Stimulated activated CD8-positive, alpha-beta memory T cell treated with anti-CD3 and anti-CD28 coated beads, Interleukin-15, amount 100 ng/mL, for 48 hours (primary cell): ENCODE measurements at regions not wholly inside any gene's neighbourhood (a gene's known extent, or its start where the extent isn't known, plus 50 kb on each side); places are given as distances from the start of the nearest gene placed in this dataset.

Source experiments
- DNase-seq, 2 donors: peaks; one replicate each; pipeline ENCODE4 v3.0.0-alpha.2; 2020; ENCODE audit warnings: low read depth in 2 of 2

DNA sequence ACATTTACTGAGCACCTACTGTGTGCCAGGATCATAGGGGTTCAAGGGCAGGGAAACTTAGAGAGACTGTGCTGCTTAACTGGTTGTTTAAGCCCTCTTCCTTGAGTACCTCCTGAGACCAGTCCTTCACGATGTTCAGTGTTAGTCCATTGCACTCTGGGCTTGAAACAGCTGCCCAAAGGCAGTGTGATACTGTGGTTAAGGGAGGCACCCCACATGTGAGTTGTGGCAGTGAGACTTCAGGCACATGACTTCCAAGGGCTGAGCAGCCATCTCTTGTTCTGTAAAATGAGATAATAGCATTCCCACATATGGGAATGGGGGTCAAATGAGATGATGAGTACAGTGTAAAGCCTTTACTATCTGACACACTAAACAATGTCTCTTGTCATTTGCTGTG lies 75.1 kb downstream of the LINGO1 start:
- no peak for DNase-seq

DNA sequence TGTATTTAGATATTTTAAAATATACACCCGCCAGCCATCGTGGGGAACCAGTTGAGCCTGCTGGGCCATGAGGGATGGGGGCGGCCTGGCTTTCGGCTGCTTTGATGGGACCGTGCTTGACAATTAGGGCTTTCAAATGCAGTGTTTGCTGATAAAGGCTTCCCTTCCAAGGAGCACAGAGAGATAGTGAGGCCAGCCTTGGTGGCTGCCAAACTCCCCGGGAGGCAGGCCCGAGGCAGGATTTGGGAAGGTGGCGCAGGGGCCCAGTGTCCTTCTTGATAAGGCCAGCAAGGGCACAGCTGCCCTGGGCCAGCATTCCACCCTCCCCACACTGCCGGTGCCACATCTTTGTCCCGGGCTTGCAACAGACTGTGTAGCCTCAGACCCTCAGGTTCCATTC lies 75.6 kb downstream of the LINGO1 start:
- DNase-seq: no peak

DNA sequence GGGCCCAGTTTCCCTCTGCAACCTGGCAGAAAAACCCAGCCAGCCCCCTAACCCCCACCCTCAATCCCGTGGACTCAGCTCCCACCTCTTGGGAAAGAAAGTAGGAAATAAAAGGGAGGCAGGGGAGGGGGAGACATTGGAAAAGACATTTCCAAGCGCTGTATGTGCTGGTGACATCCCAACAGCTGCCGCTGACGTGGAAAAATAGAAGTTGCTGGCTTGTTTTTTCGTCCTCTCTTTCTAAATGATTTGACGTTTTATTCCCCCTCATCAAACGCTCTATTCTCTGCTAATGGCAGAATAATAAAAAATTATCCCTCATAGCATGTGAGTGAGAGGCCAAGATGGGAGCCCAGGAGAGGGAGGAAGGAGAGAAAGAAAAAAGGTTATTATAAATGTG lies 76.1 kb downstream of the LINGO1 start:
- no peak for DNase-seq

DNA sequence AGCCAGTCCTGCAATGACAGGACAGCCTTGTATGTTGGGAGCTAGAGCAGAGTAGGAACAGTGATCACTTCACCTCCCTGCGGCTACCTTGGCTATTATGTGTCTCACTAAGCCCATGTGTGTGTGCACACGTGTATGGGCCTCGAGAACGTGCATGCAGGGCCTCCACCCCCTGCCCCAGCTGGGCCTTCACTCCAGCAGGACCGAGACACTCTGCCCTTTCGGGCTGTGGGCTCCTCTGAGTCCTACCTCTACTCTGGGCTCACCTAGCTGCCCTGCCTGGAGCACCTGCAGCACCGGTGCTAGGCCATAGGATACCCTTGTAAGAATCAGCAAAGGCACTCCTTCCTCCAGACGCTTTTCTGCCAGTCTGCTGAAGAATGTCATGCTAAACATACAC lies 77.5 kb downstream of the LINGO1 start:
- no peak for DNase-seq

DNA sequence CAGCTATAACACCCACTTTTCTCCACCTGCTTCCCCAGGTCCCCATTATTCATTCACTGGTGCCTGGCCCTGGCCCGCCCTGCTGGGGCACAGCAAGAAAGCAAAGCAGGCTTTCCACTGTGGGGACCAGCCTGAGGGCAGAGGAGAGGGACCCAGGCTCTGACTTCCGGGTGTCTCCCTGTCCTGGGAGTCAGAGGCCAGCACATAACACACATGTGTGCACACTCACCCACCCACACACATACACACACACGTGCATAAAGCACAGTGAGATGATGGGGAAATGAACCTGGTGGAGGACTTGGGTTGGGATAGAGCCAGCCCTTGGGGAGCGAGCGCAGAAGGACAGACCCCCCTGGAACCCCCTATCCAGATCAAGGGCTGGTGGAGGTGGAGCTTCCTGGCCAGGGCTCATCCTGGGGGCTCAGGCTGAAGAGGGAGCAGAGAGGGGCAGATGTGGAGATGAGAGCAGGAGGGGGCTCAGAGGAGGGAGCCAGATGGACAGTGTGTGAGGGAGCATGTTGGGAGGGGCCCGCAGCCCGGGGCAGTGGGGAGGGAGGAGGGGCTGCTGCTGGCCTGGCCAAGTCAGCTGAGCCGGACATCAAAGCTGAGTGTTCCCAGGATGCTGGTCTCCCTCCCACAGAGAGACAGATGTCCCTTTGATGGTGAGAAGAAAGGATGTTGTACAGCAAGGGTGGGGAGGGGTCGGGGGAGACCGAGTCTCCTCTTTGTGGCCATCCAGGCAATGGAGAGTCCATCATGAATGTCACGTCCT lies 78.2 kb downstream of the LINGO1 start:
- no peak for DNase-seq

DNA sequence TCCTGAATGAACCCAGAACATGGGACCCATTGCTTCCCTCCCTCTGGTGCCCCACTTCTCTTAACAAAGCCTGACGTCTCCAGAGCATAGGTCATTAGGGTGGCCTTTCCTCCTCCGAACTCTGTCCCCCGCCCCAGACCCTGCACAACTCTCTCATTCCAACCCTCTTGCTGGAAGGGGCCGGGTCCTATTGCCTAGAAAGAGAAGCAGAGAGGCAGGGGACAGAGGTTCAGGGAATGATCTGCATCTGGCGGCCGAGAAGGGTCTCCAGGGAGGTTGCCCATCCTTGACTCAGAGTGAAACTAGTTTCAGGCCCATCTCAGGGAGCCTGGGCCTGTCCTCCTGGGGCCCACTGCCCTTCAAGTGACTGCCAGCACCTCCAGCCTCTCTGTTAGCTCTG lies 79.0 kb downstream of the LINGO1 start:
- DNase-seq: no peak

DNA sequence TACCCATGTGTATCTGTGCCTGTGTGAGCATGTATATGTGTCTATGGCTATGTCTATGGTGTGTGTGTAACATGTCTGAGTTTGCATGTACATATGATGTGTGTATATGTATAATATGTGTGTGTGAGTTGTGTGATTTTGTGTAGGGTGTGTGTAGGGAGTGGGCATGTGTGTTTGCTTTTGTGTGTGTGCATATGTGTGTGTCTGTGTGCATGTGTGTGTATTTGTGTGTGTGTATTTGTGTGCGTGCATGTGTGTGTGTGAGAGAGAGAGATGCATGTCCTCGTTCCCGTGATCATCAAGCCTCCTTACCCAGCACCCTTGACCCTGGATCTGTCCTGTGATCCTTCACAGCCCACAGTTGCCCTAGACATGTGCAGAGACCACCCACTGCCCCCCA lies 79.5 kb downstream of the LINGO1 start:
- no peak for DNase-seq

DNA sequence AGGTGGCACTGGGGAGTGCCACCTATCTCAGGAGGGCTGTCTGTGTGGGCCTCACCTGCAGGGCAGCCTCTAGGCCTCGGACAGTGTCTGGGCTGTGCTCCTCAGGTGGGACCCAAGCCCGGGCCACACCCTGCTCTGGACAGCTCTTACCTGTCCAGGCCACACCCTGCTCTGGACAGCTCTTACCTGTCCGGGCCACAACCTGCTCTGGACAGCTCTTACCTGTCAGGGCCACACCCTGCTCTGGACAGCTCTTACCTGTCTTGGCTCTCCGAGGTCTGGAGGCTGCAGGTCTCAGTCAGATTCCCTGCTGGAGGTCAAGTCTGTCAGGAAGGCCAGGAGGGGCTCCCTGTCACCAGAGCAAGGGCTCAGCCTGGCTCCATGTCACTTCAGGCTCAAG lies 80.6 kb downstream of the LINGO1 start:
- DNase-seq: no peak

DNA sequence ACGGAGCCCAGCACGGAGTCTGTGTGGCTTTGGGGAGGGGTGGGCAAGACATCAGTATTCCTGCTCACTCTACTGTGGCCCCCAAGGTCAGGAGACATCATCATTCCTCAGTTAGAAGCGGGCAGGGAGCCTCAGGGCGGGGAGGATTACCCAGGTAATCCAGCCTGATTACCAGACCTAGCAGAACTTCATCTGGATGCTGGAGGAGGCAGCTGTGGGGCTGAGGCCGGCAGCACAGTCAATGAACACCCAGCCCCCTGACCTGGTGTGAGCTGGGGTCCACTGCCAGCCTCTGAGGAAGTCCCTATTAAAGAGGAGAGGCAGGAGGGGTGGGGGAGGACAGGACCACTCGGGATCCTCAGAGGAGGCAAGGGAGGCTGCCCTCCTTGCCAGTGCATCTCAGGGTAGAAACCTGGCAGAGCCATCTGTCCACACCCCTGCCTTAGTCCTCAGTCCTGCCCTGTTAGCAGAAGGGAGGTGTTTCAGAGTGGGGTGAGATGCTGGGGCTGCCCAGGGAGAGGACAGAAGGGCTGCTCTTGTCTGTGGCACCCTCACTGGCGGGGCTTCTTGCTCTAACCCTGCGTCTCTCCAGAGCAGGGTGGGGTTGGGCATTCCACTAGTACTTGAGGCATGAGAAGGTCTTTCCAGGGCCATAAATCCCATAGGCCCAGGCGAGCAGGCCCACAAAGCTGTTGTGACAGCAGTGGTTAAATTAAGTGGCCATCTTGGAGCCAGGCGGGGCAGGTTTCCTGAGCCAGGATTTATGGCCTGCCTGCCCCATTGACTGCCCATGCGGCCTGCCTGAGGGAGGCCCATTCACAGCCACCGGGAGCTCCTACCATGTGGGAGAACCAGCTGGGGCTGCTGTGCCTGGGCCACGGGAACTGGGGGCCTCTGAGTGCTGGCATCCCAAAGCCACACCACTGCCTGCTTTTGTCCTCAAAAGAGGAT lies 82.1 kb downstream of the LINGO1 start:
- no peak for DNase-seq

DNA sequence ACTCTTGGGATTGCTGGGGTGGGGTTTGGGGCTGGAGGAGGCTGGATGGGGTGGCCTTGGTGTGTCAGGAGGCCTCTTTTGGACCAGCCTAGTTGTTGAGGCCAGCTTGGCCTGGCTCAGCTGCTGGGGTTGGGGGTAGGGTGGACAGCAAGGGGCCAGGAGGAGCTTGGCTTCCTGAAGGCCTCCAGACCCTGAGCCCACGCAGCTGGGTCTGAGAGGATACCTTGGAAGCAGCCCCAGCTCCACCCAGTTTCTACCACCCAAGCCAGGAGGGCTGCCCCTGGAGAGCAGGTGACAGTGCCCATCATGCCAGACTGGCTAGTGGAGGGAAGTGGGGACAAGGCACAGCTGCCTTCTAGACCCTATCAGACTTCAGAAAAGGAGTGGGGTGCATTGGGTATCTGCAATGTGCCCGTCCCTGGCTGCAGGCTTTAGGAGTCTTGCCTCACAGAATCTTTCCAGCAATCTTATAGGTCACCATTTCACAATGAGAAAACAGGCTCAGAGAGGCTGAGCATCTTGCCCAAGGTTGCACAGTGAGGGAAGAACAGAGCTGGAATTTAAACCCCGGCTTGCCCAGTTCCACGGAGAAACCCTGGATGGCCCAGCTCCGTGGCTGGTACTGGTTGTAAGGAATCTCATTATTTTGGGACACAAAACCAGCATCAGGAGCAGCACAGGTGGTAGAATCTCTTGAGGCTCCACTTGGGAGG lies 83.0 kb downstream of the LINGO1 start:
- no peak for DNase-seq

DNA sequence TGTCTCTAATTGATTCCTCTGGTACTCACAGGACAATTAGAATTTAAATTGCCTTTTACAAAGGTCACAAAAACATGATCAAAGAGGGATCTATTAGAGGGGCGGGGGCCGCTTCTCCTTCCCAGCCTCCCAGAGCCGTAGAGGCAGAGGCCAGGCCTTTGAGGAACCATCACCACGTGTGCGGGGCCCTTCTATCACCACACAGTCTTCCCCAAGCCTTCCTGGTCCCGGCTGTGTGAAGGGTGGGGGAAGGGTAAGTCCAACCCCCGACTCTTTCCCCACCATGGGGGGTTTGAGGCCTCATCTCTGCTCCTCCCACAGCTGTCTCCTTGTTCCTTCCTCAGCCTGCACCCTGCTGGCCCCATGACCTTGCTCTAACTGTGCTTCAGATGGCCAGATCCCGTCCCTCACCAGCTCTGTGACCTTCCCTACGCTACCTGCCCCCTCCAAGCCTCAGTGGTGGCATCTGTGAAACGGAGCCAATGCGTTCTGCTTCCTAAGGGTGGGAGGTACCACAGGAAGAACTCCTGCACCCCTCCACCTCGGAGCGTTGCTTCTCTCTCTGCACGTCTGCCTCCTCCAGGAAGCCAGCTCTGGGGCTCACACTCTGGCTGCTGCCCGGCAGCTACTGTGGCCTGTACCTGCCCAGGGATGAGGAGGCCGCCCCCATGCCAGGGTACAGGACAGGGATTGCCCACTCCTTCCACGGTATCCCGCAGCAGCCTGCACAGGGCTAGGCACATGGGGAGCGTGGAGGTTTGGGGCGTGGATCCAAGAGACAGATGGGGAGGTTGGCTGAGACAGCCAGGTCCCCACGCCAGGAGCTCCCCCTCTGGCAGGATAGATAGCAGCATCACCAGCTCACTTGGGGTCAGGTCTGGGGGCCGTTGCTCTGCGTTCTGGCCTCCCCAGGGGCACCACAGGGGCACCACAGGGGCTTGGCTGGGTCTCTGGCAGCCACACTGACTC lies 83.8 kb downstream of the LINGO1 start:
- no peak for DNase-seq

DNA sequence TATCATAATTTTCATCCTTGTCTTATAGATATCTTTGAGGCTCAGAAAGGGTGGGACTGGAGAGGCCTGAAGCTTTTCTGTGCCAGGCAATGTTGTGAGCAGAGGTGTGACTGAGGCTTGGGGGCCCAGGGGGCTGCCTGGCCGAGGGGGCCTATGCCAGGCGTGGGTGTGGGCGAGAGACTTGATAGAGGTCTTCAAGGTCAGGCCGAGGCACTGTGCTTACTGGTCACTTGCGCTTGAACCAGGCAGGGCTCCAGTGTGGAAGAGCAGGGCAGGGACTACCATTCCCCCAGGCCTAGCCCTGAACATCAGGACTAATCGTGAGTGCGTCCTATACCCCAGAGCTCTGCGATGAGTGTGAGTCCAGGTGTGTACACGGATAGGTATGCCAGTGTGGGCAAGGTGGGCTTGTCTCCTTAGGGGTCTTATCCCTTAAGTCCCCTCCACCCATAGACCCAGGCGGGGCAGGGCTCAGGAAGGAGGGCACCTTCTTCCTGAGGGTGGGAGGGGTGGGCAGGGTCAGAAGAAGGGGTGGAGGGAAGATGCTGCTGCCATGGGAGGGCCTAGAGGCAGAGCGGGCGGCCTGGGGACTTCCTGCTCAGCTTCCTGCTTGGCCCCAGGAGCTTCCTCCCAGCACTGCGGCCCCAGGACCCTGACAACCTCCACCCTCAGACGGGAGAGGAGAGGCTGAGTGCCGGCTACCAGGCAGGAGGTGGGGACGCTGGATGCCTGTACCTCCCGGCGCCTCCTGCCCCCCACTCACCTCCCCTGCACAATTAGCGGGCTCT lies 84.7 kb downstream of the LINGO1 start:
- DNase-seq: no peak

DNA sequence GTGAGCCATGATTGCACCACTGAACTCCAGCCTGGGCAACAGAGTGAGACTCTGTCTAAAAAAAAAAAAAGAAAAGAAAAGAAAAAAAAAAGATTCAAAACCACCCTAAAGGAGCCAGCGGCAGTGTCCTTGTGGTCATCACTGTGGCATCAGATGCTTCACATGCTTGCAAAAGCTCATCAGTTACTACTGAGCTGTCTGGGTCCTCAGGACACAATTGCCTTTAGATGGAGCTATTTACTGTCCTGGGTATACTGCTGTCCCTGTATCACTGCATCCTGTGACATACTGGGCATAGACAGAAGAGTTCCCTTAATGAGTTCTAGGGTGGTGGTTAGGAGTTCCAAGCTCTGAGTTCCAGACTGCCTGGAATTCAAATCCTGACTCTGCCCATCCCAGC lies 85.8 kb downstream of the LINGO1 start:
- no peak for DNase-seq

DNA sequence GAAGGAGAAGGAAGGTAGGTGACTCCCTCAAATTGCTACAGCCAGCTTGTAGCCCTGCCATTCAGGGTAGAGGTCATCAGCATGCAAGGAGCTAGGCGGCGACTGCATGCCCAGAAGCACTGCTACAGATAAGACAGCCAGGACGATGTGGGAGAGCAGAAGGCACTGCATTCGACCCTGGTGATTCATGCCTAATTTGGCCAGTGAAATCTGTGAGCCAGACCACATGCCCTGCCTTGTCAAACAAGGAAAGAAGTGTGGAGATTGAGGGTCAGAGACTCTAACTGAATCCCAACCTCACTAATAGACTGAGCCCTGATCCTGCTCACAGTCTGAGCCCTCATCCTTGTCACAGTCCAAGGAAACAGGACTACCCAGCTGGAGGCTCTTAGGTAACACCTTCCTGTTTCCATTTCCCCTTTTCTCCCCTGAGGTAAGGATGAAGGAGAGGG lies 86.6 kb downstream of the LINGO1 start:
- no peak for DNase-seq

DNA sequence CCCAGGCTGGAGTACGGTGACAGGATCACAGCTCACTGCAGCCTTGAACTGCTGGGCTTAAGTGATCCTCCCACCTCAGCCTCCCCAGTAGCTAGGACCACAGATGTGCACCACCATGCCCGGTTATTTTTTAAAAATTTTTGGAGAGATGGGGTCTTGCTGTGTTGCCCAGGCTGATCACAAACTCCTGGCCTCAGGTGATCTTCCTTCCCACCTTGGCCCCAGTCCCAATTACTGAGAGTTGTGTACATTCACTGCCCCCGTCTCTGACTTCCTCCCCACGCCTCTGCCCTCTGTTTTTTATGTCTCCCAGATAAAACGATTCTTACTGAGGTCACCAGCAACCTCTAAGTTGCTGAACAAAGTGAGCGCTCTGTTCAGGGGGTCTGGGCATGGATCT lies 87.7 kb downstream of the LINGO1 start:
- DNase-seq: no peak

DNA sequence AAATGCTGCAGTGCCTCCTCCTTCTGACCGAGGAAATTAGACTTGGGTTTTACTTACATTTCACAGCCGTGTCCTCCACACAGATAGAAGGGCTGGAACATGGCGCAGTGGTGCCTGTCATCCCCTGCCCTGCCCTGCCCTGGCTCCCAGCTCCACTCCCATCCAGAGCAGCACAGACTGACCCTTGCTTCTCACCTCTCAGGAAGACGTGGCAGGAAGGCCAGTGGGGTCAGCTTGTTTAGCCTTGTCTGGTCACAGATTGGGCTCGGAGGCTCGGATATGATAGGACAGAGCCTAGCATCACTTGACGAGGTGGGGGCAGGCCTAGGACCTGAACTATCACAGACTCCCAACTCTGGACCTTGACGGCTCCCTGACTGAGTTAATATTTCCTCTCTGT lies 88.5 kb downstream of the LINGO1 start:
- no peak for DNase-seq

DNA sequence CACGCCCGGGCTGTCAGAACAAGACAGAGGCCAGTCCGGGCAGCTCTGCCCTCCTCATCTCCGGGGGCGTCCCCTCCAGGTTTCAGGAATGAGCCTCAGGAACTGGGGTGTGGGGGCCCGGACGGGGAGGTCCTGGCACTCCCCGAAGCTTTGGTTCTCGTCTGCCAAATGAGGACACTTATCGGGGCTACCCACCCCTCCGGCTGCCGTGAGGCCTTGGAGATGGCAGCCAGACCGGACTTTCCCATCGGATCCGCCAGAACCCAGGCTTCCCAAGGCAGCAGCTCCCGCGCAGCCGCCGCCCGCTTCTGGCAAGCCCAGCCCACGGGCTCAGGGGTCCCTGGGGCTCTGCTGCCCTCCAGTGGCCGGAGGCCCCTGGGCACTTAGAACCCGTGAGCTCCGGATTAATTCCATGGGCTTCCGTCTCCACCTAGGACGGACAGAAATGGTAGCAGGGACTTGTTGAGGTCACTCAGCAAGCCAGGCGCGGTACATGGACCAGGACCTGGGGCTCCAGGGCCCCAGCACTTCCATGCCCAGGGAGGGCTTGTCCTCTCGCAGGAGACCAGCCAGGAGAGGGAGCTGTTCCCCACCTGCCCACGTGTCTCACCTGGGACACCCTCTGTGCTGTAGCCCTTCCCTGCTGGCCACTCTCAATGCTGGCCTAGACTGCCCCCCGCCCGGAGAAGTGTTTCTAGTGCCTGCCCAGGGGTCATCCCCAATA lies 89.4 kb downstream of the LINGO1 start:
- DNase-seq: peak; percentile 63 to 66

DNA sequence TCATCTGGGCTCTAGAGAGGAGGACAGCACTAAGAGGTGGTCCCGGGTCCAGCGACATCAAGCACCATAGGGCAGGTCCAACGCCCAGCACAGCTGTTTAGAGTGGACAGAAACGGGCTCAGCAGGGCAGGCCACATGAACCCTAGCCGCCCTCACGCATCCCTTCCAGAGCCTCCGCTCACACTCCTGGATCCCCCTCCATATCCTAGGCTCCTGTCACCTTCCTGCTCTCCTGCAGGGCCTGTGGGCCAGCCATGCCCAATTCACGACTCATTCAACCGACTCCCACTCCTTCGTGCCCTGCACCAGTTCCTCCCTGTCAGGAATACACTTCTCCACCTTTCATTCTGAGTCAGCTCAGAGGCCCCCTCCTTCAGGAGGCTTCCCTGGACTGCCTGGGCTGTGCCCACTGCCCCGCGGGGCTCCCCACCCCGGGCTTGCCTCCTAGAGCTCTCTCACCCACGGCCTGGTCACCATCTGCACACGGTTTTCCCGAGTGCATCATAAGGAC lies 90.2 kb downstream of the LINGO1 start:
- DNase-seq: no peak

DNA sequence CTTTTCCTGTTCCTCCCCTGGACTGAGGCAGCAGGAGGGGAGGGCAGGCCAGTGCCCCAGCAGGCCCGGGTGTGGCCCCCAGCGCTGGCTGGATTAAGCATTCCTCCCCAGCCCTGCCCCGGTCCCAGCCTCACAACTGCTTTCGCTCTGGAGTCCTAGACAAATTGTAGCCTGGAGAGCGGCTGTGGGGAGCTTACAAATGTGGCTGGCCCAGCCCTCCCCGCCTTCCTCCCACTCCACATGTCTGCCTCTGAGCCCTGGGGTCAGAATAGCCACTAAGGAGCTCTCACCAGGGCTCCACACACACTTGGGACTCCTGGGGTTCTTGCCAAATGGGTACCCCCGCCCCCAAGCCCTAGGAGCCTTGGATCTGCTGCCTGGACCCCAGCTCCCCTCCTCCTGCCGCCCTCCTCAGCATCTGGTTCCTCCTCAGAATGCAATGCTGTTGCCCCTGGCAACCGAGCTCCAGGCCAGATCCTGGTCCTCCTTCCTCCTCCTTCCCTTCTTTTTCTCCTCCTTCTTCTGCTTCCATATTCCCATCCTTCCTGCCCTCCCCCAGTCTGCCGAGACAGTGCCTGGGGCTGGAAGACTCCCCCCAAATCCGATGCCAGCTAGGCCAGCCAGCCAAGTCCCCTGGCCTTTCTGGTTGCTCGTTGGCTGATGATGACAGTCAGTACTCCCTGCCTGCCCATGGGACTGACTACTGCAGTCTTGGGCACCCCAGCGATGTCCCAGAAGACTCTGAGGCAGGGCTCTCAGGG lies 91.1 kb downstream of the LINGO1 start:
- no peak for DNase-seq
